Neural cell (in vitro differentiated cells): ENCODE measurements at regions not wholly inside any gene's neighbourhood (a gene's known extent, or its start where the extent isn't known, plus 50 kb on each side); places are given as distances from the start of the nearest gene placed in this dataset.

Source experiments
- EZH2 ChIP-seq: fragments of 200-600, 300-800 bp; shearing (Covaris generic), sonication (generic); IDR thresholded peaks from 2 replicates; pipeline ENCODE4 v1.6.1; 2014; ENCODE audit warnings: antibody characterized with exemption, low read length, borderline replicate concordance, mild to moderate bottlenecking; ENCODE audit not compliant: insufficient read depth, poor library complexity, severe bottlenecking
- POLR2AphosphoS5 ChIP-seq: IDR thresholded peaks from 2 replicates; pipeline ENCODE4 v1.6.1; 2012
- SMC3 ChIP-seq: fragments of 450-650 bp; conservative IDR thresholded peaks from 2 replicates; pipeline ENCODE4 v1.6.1; 2014; ENCODE audit warnings: antibody characterized with exemption, mild to moderate bottlenecking, moderate library complexity; ENCODE audit not compliant: poor library complexity
- TAF1 ChIP-seq: IDR thresholded peaks from 2 replicates; pipeline ENCODE4 v1.6.1; 2012; ENCODE audit warnings: low read depth
- TF ChIP-seq, protein P1 (sequence below): fragments of 450-650 bp; IDR thresholded peaks from 2 replicates; pipeline ENCODE4 v1.5.1; 2014; ENCODE audit warnings: antibody characterized with exemption, mild to moderate bottlenecking, moderate library complexity; ENCODE audit not compliant: poor library complexity, severe bottlenecking
- TF ChIP-seq, protein P2 (sequence below): IDR thresholded peaks from 2 replicates; pipeline ENCODE4 v1.6.1; 2012; ENCODE audit warnings: borderline replicate concordance

GRCh38 chr7:142638581-142638980 lies 110.7 kb upstream of the PRSS1 start:
- TF ChIP-seq, protein P1, sequence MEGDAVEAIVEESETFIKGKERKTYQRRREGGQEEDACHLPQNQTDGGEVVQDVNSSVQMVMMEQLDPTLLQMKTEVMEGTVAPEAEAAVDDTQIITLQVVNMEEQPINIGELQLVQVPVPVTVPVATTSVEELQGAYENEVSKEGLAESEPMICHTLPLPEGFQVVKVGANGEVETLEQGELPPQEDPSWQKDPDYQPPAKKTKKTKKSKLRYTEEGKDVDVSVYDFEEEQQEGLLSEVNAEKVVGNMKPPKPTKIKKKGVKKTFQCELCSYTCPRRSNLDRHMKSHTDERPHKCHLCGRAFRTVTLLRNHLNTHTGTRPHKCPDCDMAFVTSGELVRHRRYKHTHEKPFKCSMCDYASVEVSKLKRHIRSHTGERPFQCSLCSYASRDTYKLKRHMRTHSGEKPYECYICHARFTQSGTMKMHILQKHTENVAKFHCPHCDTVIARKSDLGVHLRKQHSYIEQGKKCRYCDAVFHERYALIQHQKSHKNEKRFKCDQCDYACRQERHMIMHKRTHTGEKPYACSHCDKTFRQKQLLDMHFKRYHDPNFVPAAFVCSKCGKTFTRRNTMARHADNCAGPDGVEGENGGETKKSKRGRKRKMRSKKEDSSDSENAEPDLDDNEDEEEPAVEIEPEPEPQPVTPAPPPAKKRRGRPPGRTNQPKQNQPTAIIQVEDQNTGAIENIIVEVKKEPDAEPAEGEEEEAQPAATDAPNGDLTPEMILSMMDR: no peak
- TF ChIP-seq EZH2 (no peak), TAF1 (no peak), POLR2AphosphoS5 (no peak), SMC3 (no peak)
- TF ChIP-seq, protein P2, sequence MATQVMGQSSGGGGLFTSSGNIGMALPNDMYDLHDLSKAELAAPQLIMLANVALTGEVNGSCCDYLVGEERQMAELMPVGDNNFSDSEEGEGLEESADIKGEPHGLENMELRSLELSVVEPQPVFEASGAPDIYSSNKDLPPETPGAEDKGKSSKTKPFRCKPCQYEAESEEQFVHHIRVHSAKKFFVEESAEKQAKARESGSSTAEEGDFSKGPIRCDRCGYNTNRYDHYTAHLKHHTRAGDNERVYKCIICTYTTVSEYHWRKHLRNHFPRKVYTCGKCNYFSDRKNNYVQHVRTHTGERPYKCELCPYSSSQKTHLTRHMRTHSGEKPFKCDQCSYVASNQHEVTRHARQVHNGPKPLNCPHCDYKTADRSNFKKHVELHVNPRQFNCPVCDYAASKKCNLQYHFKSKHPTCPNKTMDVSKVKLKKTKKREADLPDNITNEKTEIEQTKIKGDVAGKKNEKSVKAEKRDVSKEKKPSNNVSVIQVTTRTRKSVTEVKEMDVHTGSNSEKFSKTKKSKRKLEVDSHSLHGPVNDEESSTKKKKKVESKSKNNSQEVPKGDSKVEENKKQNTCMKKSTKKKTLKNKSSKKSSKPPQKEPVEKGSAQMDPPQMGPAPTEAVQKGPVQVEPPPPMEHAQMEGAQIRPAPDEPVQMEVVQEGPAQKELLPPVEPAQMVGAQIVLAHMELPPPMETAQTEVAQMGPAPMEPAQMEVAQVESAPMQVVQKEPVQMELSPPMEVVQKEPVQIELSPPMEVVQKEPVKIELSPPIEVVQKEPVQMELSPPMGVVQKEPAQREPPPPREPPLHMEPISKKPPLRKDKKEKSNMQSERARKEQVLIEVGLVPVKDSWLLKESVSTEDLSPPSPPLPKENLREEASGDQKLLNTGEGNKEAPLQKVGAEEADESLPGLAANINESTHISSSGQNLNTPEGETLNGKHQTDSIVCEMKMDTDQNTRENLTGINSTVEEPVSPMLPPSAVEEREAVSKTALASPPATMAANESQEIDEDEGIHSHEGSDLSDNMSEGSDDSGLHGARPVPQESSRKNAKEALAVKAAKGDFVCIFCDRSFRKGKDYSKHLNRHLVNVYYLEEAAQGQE: no peak
